ENCODE measurements at regions not wholly inside any gene's neighbourhood (a gene's known extent, or its start where the extent isn't known, plus 50 kb on each side); places are given as distances from the start of the nearest gene placed in this dataset.

GRCh38 chr7:47196737-47197136, 385.2 kb downstream of the TNS3 start:
- TF ChIP-seq CTCF (conservative IDR thresholded peaks at IDR 0.05; ENCODE audit: low read length) (no peak), EZH2phosphoT487 (IDR thresholded peaks at IDR 0.05; ENCODE audit: borderline replicate concordance, low read depth, low read length) (no peak)
